Esophagus muscularis mucosa (tissue), 4 donors: ENCODE measurements at regions not wholly inside any gene's neighbourhood (a gene's known extent, or its start where the extent isn't known, plus 50 kb on each side); places are given as distances from the start of the nearest gene placed in this dataset.

Experiments
- CTCF ChIP-seq, 3 experiments: fragments of 200-600 bp in 2 of 3; fragments of 450-650 bp in 1 of 3; sonication (generic) in 2 of 3; IDR thresholded peaks; one replicate each; pipeline ENCODE4 v1.5.1; 2017 to 2019; ENCODE audit warnings: antibody characterized with exemption in 3 of 3, mild to moderate bottlenecking in 2 of 3, moderate library complexity in 1 of 3
- EP300 ChIP-seq: sonication (generic); formaldehyde crosslinking; IDR thresholded peaks from one replicate; pipeline ENCODE4 v1.6.1; 2017; ENCODE audit warnings: antibody characterized with exemption
- POLR2A ChIP-seq: fragments of 450-650 bp; IDR thresholded peaks from one replicate; pipeline ENCODE4 v1.6.1; 2017; ENCODE audit warnings: antibody characterized with exemption, moderate library complexity, mild to moderate bottlenecking, low read depth
- POLR2AphosphoS5 ChIP-seq, 2 donors: sonication (generic); formaldehyde crosslinking; IDR thresholded peaks; one replicate each; pipeline ENCODE4 v1.6.1; 2017; ENCODE audit warnings: antibody characterized with exemption in 2 of 2

- TF ChIP-seq CTCF (IDR thresholded peaks at IDR 0.05) (no peak), EP300 (no peak), POLR2AphosphoS5 (IDR thresholded peaks at IDR 0.05) (no peak), POLR2A (no peak)
Measured at GRCh38 chr2:188890755-188891154, 83.4 kb upstream of the COL3A1 start.
